HEK293 (cell line): ENCODE measurements at regions not wholly inside any gene's neighbourhood (a gene's known extent, or its start where the extent isn't known, plus 50 kb on each side); places are given as distances from the start of the nearest gene placed in this dataset.

Source experiments
- CTCF ChIA-PET: fragments of 350-600 bp; formaldehyde crosslinking; extraction: SDS; loops from one replicate; lab custom pipeline; 2021; ENCODE audit warnings: antibody characterized with exemption; lab: Yijun Ruan, JAX
- POLR2A ChIA-PET: fragments of 300-600 bp; formaldehyde crosslinking; extraction: SDS; loops from one replicate; lab custom pipeline; 2020; ENCODE audit warnings: antibody characterized with exemption, inconsistent platforms; lab: Yijun Ruan, JAX
- H3K27ac ChIP-seq: fragments of 200-500 bp; sonication (Bioruptor generic); 2 replicates; pipeline ENCODE4 v1.5.1; 2014; ENCODE audit warnings: low read depth, low read length, control low read depth, inconsistent platforms; ENCODE audit errors: extremely low read depth
- H3K36me3 ChIP-seq, 2 experiments: fragments of 200-500 bp in 1 of 2; sonication (Bioruptor generic) in 1 of 2; 1 replicate in 1 of 2; 2 replicates in 1 of 2; pipeline ENCODE4 v1.5.1; 2014 to 2017; ENCODE audit warnings: inconsistent platforms in 2 of 2, low read length in 2 of 2; ENCODE audit not compliant: control insufficient read depth in 2 of 2, insufficient read depth in 1 of 2
- H3K4me1 ChIP-seq: fragments of 200-500 bp; sonication (Bioruptor generic); 2 replicates; pipeline ENCODE4 v1.5.1; 2014; ENCODE audit warnings: mild to moderate bottlenecking, low read length, inconsistent platforms; ENCODE audit not compliant: control insufficient read depth, insufficient read depth
- H3K4me3 ChIP-seq: 2 replicates; pipeline ENCODE4 v1.5.1; 2011; ENCODE audit warnings: low read depth, mild to moderate bottlenecking, control low read depth, low read length, moderate library complexity
- H3K9me3 ChIP-seq: fragments of 200-500 bp; sonication (Bioruptor generic); 2 replicates; pipeline ENCODE4 v1.5.1; 2014; ENCODE audit warnings: low read depth, low read length, inconsistent platforms; ENCODE audit not compliant: control insufficient read depth, insufficient read depth
- GLIS2 ChIP-seq: fragments of 450-650 bp; formaldehyde crosslinking; IDR thresholded peaks from 2 replicates; pipeline ENCODE4 v1.5.1; 2016; ENCODE audit warnings: missing biosample characterization, missing genetic modification characterization
- HOXA7 ChIP-seq: sonication (generic); formaldehyde crosslinking; IDR thresholded peaks from 2 replicates; pipeline ENCODE4 v1.8.1; 2022; ENCODE audit warnings: missing genetic modification reagents, borderline replicate concordance
- HOXD13 ChIP-seq: sonication (generic); formaldehyde crosslinking; IDR thresholded peaks from 2 replicates; pipeline ENCODE4 v1.8.0; 2022; ENCODE audit warnings: missing genetic modification reagents, borderline replicate concordance
- IKZF3 ChIP-seq: fragments of 450-650 bp; IDR thresholded peaks from 2 replicates; pipeline ENCODE4 v1.5.0; 2018; ENCODE audit warnings: missing biosample characterization, mild to moderate bottlenecking, missing genetic modification characterization, moderate library complexity
- MZF1 ChIP-seq: fragments of 450-650 bp; formaldehyde crosslinking; IDR thresholded peaks from 2 replicates; pipeline ENCODE4 v1.5.1; 2017; ENCODE audit warnings: missing biosample characterization, missing genetic modification characterization, borderline replicate concordance
- OVOL3 ChIP-seq: fragments of 450-650 bp; formaldehyde crosslinking; IDR thresholded peaks from 2 replicates; pipeline ENCODE4 v1.5.1; 2016; ENCODE audit warnings: missing biosample characterization, missing genetic modification characterization
- SP3 ChIP-seq: fragments of 450-650 bp; formaldehyde crosslinking; IDR thresholded peaks from 2 replicates; pipeline ENCODE4 v1.5.1; 2016; ENCODE audit warnings: missing biosample characterization, missing genetic modification characterization
- ZBTB17 ChIP-seq: fragments of 450-650 bp; formaldehyde crosslinking; IDR thresholded peaks from 2 replicates; pipeline ENCODE4 v1.5.1; 2016; ENCODE audit warnings: missing biosample characterization, missing genetic modification characterization
- ZEB2 ChIP-seq: fragments of 450-650 bp; formaldehyde crosslinking; IDR thresholded peaks from 2 replicates; pipeline ENCODE4 v1.5.1; 2016; ENCODE audit warnings: missing biosample characterization, missing genetic modification characterization
- ZNF132 ChIP-seq: fragments of 450-650 bp; formaldehyde crosslinking; IDR thresholded peaks from 2 replicates; pipeline ENCODE4 v1.5.1; 2017; ENCODE audit warnings: missing biosample characterization, missing genetic modification characterization, borderline replicate concordance
- ZNF155 ChIP-seq: fragments of 450-650 bp; formaldehyde crosslinking; IDR thresholded peaks from 2 replicates; pipeline ENCODE4 v1.5.1; 2016; ENCODE audit warnings: missing biosample characterization, missing genetic modification characterization
- ZNF26 ChIP-seq: fragments of 450-650 bp; formaldehyde crosslinking; IDR thresholded peaks from 2 replicates; pipeline ENCODE4 v1.5.1; 2016; ENCODE audit warnings: missing biosample characterization, missing genetic modification characterization
- ZNF404 ChIP-seq: fragments of 450-650 bp; formaldehyde crosslinking; IDR thresholded peaks from 2 replicates; pipeline ENCODE4 v1.5.1; 2017; ENCODE audit warnings: missing biosample characterization, missing genetic modification characterization
- ZNF426 ChIP-seq: fragments of 450-650 bp; formaldehyde crosslinking; IDR thresholded peaks from 2 replicates; pipeline ENCODE4 v1.5.1; 2017; ENCODE audit warnings: missing biosample characterization, missing genetic modification characterization, mild to moderate bottlenecking, inconsistent platforms, moderate library complexity
- ZNF521 ChIP-seq: fragments of 450-650 bp; formaldehyde crosslinking; IDR thresholded peaks from 2 replicates; pipeline ENCODE4 v1.5.1; 2017; ENCODE audit warnings: missing biosample characterization, mild to moderate bottlenecking, missing genetic modification characterization
- ZNF530 ChIP-seq: fragments of 450-650 bp; formaldehyde crosslinking; IDR thresholded peaks from 2 replicates; pipeline ENCODE4 v1.5.1; 2016; ENCODE audit warnings: low read depth, missing biosample characterization, missing genetic modification characterization
- ZNF560 ChIP-seq: fragments of 450-650 bp; formaldehyde crosslinking; IDR thresholded peaks from 2 replicates; pipeline ENCODE4 v1.5.1; 2017; ENCODE audit warnings: missing biosample characterization, missing genetic modification characterization, borderline replicate concordance
- ZNF658 ChIP-seq: fragments of 450-650 bp; formaldehyde crosslinking; IDR thresholded peaks from 2 replicates; pipeline ENCODE4; 2016; ENCODE audit warnings: missing biosample characterization, missing genetic modification characterization
- ZNF660 ChIP-seq: fragments of 450-650 bp; IDR thresholded peaks from 2 replicates; pipeline ENCODE4 v1.5.1; 2018; ENCODE audit warnings: missing biosample characterization, mild to moderate bottlenecking, missing genetic modification characterization
- ZNF664 ChIP-seq: fragments of 450-650 bp; formaldehyde crosslinking; IDR thresholded peaks from 2 replicates; pipeline ENCODE4 v1.5.1; 2016; ENCODE audit warnings: missing biosample characterization, missing genetic modification characterization
- ZNF776 ChIP-seq: fragments of 450-650 bp; formaldehyde crosslinking; IDR thresholded peaks from 2 replicates; pipeline ENCODE4 v1.5.0; 2017; ENCODE audit warnings: missing biosample characterization, missing genetic modification characterization, borderline replicate concordance
- ZSCAN16 ChIP-seq: fragments of 450-650 bp; formaldehyde crosslinking; IDR thresholded peaks from 2 replicates; pipeline ENCODE4 v1.5.1; 2016; ENCODE audit warnings: missing biosample characterization, missing genetic modification characterization
- TF ChIP-seq, protein P1 (sequence below): fragments of 450-650 bp; formaldehyde crosslinking; IDR thresholded peaks from 2 replicates; pipeline ENCODE4 v1.5.1; 2016; ENCODE audit warnings: missing biosample characterization, missing genetic modification characterization
- TF ChIP-seq, protein P2 (sequence below): fragments of 450-650 bp; formaldehyde crosslinking; IDR thresholded peaks from 2 replicates; pipeline ENCODE4 v1.5.1; 2016; ENCODE audit warnings: missing biosample characterization, missing genetic modification characterization, low read depth

DNA sequence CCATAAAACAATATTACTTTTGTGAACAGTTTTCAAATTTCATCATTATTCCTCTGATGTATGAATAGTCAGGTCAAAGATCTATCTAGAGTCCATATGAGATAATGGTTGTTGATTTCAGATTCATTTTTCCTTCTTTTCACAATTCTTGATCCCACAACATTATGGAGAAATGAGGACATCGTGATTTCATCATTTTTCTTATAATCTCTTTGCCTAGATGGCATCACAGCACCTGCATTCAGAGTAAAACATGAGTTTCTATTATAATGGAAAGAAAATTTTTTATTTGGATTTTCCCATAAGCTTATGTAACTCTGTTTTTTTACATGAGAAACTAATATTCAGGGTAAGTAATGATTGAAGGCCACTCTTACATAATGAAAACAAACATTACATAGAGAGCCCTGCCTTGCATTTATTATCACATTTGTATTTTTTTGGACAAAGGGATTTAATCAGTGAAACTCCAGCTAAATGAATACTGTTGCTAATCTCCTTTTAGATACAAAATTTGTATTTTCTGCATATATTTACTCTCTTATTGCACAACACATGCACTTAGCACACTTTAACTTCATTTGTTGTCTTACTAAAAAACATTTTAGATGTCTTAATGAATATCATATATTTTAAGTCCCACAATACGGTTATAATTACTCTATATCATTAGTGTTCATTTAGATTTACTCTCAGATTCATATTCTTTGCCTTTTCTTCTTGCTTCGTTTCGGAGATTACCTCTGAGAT lies 188.4 kb upstream of the KYNU start:
- H3K27ac ChIP-seq: no peak overlapping the region
- no peak overlapping the region for H3K4me3 ChIP-seq
- no peak for TF ChIP-seq ZNF658
- no peak for TF ChIP-seq ZNF26 (tag by site-specific recombination)
- no peak for TF ChIP-seq OVOL3
- POLR2A ChIA-PET: no interaction called here
- CTCF ChIA-PET: interaction anchor here (0.6 to 0.7 kb wide), 2 partner anchors 136 to 291 kb away, joined by 3 read pairs; no protein-coding TSS in a partner anchor
- H3K36me3 ChIP-seq: no peaks in the 10 kb centered on the region
- H3K9me3 ChIP-seq: no peaks in the 10 kb centered on the region
- H3K4me1 ChIP-seq: no peaks in the 10 kb centered on the region

- CTCF ChIA-PET: interaction anchor here (0.6 kb wide), 1 partner anchor 1958 kb away, joined by 3 read pairs; no protein-coding TSS in a partner anchor
- TF ChIP-seq ZSCAN16 (tag by site-specific recombination): no peak
- no peak for TF ChIP-seq ZNF404 (tag by site-specific recombination)
- Histone ChIP-seq H3K27ac (no peak overlapping the region), H3K4me1 (no peaks in the 10 kb centered on the region), H3K4me3 (no peak overlapping the region), H3K9me3 (no peaks in the 10 kb centered on the region), H3K36me3 (no peaks in the 10 kb centered on the region)
- POLR2A ChIA-PET: no interaction called here
Observed at GRCh38 chr2:142687509-142687908, 190.0 kb upstream of the KYNU start.

GRCh38 chr2:142687075-142687474 lies 190.4 kb upstream of the KYNU start:
- Histone ChIP-seq H3K4me1 (no peaks in the 10 kb centered on the region), H3K9me3 (no peaks in the 10 kb centered on the region), H3K36me3 (no peaks in the 10 kb centered on the region), H3K27ac (no peak overlapping the region)
- TF ChIP-seq, protein P1, sequence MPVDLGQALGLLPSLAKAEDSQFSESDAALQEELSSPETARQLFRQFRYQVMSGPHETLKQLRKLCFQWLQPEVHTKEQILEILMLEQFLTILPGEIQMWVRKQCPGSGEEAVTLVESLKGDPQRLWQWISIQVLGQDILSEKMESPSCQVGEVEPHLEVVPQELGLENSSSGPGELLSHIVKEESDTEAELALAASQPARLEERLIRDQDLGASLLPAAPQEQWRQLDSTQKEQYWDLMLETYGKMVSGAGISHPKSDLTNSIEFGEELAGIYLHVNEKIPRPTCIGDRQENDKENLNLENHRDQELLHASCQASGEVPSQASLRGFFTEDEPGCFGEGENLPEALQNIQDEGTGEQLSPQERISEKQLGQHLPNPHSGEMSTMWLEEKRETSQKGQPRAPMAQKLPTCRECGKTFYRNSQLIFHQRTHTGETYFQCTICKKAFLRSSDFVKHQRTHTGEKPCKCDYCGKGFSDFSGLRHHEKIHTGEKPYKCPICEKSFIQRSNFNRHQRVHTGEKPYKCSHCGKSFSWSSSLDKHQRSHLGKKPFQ: no peak
- TF ChIP-seq ZNF660 (tag by site-specific recombination) (no peak), HOXD13 (no peak), ZNF155 (tag by site-specific recombination) (no peak), HOXA7 (CRISPR knock-in tag) (no peak), ZBTB17 (no peak)
- TF ChIP-seq, all 188 proteins: peak for 0
- no peak overlapping the region for H3K4me3 ChIP-seq
- ChIA-PET POLR2A (no interaction called here), CTCF (interaction anchor here (0.6 kb wide), 1 partner anchor 1958 kb away, joined by 3 read pairs; no protein-coding TSS in a partner anchor)

GRCh38 chr2:142684667-142685066 lies 192.8 kb upstream of the KYNU start:
- Histone ChIP-seq H3K27ac (no peak overlapping the region), H3K4me1 (no peaks in the 10 kb centered on the region), H3K36me3 (no peaks in the 10 kb centered on the region), H3K4me3 (no peak overlapping the region), H3K9me3 (no peaks in the 10 kb centered on the region)
- POLR2A ChIA-PET: no interaction called here
- CTCF ChIA-PET: no interaction called here
- TF ChIP-seq ZEB2 (no peak), OVOL3 (no peak), IKZF3 (tag by site-specific recombination) (no peak), SP3 (tag by site-specific recombination) (no peak), ZNF664 (tag by site-specific recombination) (no peak), ZNF521 (tag by site-specific recombination) (no peak), ZNF426 (tag by site-specific recombination) (no peak), ZNF776 (no peak), GLIS2 (tag by site-specific recombination) (no peak), ZNF530 (tag by site-specific recombination) (no peak), MZF1 (tag by site-specific recombination) (no peak), ZNF560 (no peak), ZNF132 (tag by site-specific recombination) (no peak)
- TF ChIP-seq, protein P2, sequence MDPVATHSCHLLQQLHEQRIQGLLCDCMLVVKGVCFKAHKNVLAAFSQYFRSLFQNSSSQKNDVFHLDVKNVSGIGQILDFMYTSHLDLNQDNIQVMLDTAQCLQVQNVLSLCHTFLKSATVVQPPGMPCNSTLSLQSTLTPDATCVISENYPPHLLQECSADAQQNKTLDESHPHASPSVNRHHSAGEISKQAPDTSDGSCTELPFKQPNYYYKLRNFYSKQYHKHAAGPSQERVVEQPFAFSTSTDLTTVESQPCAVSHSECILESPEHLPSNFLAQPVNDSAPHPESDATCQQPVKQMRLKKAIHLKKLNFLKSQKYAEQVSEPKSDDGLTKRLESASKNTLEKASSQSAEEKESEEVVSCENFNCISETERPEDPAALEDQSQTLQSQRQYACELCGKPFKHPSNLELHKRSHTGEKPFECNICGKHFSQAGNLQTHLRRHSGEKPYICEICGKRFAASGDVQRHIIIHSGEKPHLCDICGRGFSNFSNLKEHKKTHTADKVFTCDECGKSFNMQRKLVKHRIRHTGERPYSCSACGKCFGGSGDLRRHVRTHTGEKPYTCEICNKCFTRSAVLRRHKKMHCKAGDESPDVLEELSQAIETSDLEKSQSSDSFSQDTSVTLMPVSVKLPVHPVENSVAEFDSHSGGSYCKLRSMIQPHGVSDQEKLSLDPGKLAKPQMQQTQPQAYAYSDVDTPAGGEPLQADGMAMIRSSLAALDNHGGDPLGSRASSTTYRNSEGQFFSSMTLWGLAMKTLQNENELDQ (tag by site-specific recombination): no peak
